ENCODE measurements at regions not wholly inside any gene's neighbourhood (a gene's known extent, or its start where the extent isn't known, plus 50 kb on each side); places are given as distances from the start of the nearest gene placed in this dataset.
"Not testable (repeated sequence)": the region's sequence is repeated elsewhere in the genome, so short reads cannot be mapped to it uniquely, and the experiment has no call there.

- in situ Hi-C loops (cut with MboI; ENCODE audit: low pct_unique_long_range_greater_than_20kb, low sequenced_read_pairs, unreplicated experiment), result no loop called here
- no peak for TF ChIP-seq CTCF (IDR thresholded peaks at IDR 0.05; ENCODE audit: extremely low read depth, insufficient read depth, missing control alignments)
- DNase-seq (ENCODE audit: low spot score), result no peak
Observed at GRCh38 chr3:178353006-178353694, 183.1 kb upstream of the KCNMB2 start.

GRCh38 chr3:178359728-178360127, 176.5 kb upstream of the KCNMB2 start:
- no peak for TF ChIP-seq CTCF (IDR thresholded peaks at IDR 0.05; ENCODE audit: extremely low read depth, insufficient read depth, missing control alignments)
- DNase-seq (ENCODE audit: low spot score), result no peak
- in situ Hi-C loops (cut with MboI; ENCODE audit: low pct_unique_long_range_greater_than_20kb, low sequenced_read_pairs, unreplicated experiment), result no loop called here

- DNase-seq (ENCODE audit: low spot score); in situ Hi-C loops (cut with MboI; ENCODE audit: low pct_unique_long_range_greater_than_20kb, low sequenced_read_pairs, unreplicated experiment): not testable (repeated sequence)
Observed at GRCh38 chr3:178363048-178363447, 173.2 kb upstream of the KCNMB2 start.

- in situ Hi-C loops (cut with MboI; ENCODE audit: low pct_unique_long_range_greater_than_20kb, low sequenced_read_pairs, unreplicated experiment), result no loop called here
Observed at GRCh38 chr3:178367817-178368617, 168.2 kb upstream of the KCNMB2 start.

DNA sequence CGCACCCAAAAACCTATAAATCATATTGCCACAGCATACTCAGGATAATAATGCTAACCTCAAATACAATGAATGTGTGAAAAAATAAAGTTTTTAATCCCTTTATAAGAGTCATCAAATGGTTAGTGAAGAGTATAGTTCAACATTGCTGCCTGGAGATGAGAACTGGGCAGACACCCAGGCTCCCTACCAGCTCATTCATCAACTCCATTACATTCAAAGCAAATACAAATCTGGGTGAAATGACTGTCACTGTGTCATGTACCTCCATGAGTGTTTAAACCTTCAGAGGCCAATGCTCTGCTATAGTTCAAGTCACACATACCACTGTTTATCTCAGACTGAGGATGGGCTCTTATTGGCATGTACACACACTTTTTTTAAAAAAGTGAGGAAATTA, 167.2 kb upstream of the KCNMB2 start:
- in situ Hi-C loops (cut with MboI; ENCODE audit: low pct_unique_long_range_greater_than_20kb, low sequenced_read_pairs, unreplicated experiment), result no loop called here
- TF ChIP-seq CTCF (IDR thresholded peaks at IDR 0.05; ENCODE audit: extremely low read depth, insufficient read depth, missing control alignments), result no peak
- DNase-seq (ENCODE audit: low spot score), result no peak

More at GRCh38 chr3:178367817-178368617, 168.2 kb upstream of the KCNMB2 start:
- no peak for TF ChIP-seq CTCF (IDR thresholded peaks at IDR 0.05; ENCODE audit: extremely low read depth, insufficient read depth, missing control alignments)
- no peak for DNase-seq (ENCODE audit: low spot score)

- in situ Hi-C loops (cut with MboI; ENCODE audit: low pct_unique_long_range_greater_than_20kb, low sequenced_read_pairs, unreplicated experiment), result no loop called here
- no peak for TF ChIP-seq CTCF (IDR thresholded peaks at IDR 0.05; ENCODE audit: extremely low read depth, insufficient read depth, missing control alignments)
Observed at GRCh38 chr3:178369811-178370210, 166.4 kb upstream of the KCNMB2 start.

GRCh38 chr3:178370387-178370786, 165.8 kb upstream of the KCNMB2 start:
- no peak for DNase-seq (ENCODE audit: low spot score)
- in situ Hi-C loops (cut with MboI; ENCODE audit: low pct_unique_long_range_greater_than_20kb, low sequenced_read_pairs, unreplicated experiment), result no loop called here
- no peak for TF ChIP-seq CTCF (IDR thresholded peaks at IDR 0.05; ENCODE audit: extremely low read depth, insufficient read depth, missing control alignments)

More at GRCh38 chr3:178369811-178370210, 166.4 kb upstream of the KCNMB2 start:
- no peak for DNase-seq (ENCODE audit: low spot score)
